ENCODE measurements at regions not wholly inside any gene's neighbourhood (a gene's known extent, or its start where the extent isn't known, plus 50 kb on each side); places are given as distances from the start of the nearest gene placed in this dataset.

DNA sequence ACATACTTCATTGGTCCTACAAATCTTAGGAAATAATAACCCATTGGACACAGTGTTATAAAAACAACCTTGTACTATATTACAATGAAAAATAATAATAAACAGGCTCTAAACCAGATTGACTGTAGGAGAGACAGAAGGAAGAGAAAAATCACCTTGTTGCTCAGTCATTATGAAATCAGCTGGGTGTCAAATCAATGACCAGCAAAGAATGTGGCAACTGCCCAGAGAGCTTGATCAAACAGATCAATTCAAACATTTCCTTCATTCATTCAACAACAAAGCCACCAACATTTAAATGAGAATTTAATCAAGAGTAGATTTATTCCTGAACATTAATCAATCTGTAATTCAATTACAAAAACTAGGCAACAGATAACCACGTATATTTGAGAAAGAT lies 671.9 kb upstream of the CHAC2 start:
- TF ChIP-seq, protein P1, sequence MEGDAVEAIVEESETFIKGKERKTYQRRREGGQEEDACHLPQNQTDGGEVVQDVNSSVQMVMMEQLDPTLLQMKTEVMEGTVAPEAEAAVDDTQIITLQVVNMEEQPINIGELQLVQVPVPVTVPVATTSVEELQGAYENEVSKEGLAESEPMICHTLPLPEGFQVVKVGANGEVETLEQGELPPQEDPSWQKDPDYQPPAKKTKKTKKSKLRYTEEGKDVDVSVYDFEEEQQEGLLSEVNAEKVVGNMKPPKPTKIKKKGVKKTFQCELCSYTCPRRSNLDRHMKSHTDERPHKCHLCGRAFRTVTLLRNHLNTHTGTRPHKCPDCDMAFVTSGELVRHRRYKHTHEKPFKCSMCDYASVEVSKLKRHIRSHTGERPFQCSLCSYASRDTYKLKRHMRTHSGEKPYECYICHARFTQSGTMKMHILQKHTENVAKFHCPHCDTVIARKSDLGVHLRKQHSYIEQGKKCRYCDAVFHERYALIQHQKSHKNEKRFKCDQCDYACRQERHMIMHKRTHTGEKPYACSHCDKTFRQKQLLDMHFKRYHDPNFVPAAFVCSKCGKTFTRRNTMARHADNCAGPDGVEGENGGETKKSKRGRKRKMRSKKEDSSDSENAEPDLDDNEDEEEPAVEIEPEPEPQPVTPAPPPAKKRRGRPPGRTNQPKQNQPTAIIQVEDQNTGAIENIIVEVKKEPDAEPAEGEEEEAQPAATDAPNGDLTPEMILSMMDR (IDR thresholded peaks at IDR 0.05; ENCODE audit: control insufficient read depth, insufficient read depth, low read depth, low read length, missing control alignments) = no peak
- DNase-seq (ENCODE audit: low read depth) = no peak
- H3K4me3 ChIP-seq (ENCODE audit: control insufficient read depth, low read depth, low read length) = no peak overlapping the region

DNA sequence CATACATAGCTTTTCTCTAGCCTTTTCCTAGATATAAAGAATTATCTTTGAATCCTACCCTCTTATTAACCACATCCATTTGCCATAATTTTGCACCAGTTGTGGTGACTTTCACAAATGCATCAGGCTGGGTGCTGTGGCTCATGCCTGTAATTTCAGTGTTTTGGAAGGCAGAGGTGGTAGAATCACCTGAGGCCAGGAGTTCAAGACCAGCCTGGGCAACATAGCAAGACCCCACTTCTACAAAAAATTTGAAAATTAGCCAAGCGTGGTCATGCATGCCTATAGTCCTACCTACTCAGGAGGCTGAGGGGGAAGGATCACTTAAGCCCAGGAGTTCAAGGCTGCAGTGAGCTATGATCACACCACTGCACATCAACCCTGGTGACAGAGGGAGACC lies 672.4 kb upstream of the CHAC2 start:
- no peak overlapping the region for H3K4me3 ChIP-seq (ENCODE audit: control insufficient read depth, low read depth, low read length)
- DNase-seq (ENCODE audit: low read depth) = no peak
- TF ChIP-seq, protein P1 (IDR thresholded peaks at IDR 0.05; ENCODE audit: control insufficient read depth, insufficient read depth, low read depth, low read length, missing control alignments) = no peak

DNA sequence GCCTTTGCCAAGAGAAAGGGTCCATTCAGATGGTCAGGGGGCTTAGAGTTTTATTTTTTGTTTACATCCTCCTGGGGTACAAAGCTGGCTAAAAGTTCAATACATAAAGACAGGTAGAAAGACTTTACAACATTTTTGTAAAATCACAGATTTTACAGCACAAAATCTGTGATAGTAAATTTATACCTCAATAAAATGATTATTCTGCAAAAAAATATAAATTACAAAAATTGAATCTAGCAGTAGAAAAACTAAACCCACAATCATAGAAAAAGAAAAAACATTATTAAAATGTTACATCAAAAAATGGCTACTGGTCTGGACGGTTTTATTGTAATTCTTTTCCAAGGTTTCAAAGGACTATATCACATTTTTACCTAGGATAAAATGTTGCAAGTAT lies 674.2 kb upstream of the CHAC2 start:
- DNase-seq (ENCODE audit: low read depth) = no peak
- TF ChIP-seq, protein P1 (IDR thresholded peaks at IDR 0.05; ENCODE audit: control insufficient read depth, insufficient read depth, low read depth, low read length, missing control alignments) = no peak

GRCh38 chr2:53091183-53091582 lies 676.4 kb upstream of the CHAC2 start:
- no peak overlapping the region for H3K4me3 ChIP-seq (ENCODE audit: control insufficient read depth, low read depth, low read length)
- TF ChIP-seq, protein P1 (IDR thresholded peaks at IDR 0.05; ENCODE audit: control insufficient read depth, insufficient read depth, low read depth, low read length, missing control alignments) = no peak
- DNase-seq (ENCODE audit: low read depth) = no peak

More for the DNA sequence above, 674.2 kb upstream of the CHAC2 start:
- H3K4me3 ChIP-seq (ENCODE audit: control insufficient read depth, low read depth, low read length) = no peak overlapping the region

- DNase-seq (ENCODE audit: low read depth) = no peak
- TF ChIP-seq, protein P1 (IDR thresholded peaks at IDR 0.05; ENCODE audit: control insufficient read depth, insufficient read depth, low read depth, low read length, missing control alignments) = no peak
- no peak overlapping the region for H3K4me3 ChIP-seq (ENCODE audit: control insufficient read depth, low read depth, low read length)
These were observed 679.6 kb upstream of the CHAC2 start for GRCh38 chr2:53087874-53088461.

DNA sequence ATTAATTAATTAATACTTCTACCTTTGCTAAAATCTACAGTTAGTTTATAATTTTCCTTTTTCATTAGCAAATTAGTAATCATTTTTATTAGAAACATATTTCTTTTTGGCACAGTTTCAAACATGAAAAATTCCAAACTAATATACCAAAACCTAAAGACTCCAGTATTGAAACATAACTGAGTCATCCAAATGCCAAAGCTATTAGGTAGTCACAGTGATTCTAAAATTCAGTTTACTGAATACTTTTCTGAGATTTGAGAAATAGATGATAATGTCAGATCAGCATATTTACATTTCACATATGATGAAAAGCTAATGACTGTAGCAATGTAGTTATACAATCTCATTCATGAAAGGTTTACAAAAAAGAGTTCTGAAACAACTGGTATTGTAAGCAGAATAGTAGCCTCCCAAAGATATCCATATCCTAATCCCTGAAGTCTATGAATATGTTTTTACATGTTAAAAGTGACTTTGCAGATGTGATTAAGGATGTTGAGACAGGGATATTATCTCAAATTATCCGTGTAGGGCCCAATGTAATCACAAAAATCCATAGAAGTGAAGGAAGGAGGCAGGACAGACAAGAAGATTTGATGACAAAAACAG lies 680.2 kb upstream of the CHAC2 start:
- TF ChIP-seq, protein P1 (IDR thresholded peaks at IDR 0.05; ENCODE audit: control insufficient read depth, insufficient read depth, low read depth, low read length, missing control alignments) = no peak
- H3K4me3 ChIP-seq (ENCODE audit: control insufficient read depth, low read depth, low read length) = no peak overlapping the region
- DNase-seq (ENCODE audit: low read depth) = no peak
